Fibroblast of skin of left quadriceps (primary cell): ENCODE measurements at regions not wholly inside any gene's neighbourhood (a gene's known extent, or its start where the extent isn't known, plus 50 kb on each side); places are given as distances from the start of the nearest gene placed in this dataset.
A peak's percentile ranks its signal among the peaks of the same experiment; 100 is the strongest.
"Not testable (repeated sequence)": the region's sequence is repeated elsewhere in the genome, so short reads cannot be mapped to it uniquely, and the experiment has no call there.

Experiments
- DNase-seq, 2 experiments: peaks; one replicate each; pipeline ENCODE4 v3.0.0-alpha.2; 2013; ENCODE audit warnings: low read depth in 2 of 2

GRCh38 chr20:51305316-51306052, 237.0 kb downstream of the NFATC2 start:
- no peak for DNase-seq

DNA sequence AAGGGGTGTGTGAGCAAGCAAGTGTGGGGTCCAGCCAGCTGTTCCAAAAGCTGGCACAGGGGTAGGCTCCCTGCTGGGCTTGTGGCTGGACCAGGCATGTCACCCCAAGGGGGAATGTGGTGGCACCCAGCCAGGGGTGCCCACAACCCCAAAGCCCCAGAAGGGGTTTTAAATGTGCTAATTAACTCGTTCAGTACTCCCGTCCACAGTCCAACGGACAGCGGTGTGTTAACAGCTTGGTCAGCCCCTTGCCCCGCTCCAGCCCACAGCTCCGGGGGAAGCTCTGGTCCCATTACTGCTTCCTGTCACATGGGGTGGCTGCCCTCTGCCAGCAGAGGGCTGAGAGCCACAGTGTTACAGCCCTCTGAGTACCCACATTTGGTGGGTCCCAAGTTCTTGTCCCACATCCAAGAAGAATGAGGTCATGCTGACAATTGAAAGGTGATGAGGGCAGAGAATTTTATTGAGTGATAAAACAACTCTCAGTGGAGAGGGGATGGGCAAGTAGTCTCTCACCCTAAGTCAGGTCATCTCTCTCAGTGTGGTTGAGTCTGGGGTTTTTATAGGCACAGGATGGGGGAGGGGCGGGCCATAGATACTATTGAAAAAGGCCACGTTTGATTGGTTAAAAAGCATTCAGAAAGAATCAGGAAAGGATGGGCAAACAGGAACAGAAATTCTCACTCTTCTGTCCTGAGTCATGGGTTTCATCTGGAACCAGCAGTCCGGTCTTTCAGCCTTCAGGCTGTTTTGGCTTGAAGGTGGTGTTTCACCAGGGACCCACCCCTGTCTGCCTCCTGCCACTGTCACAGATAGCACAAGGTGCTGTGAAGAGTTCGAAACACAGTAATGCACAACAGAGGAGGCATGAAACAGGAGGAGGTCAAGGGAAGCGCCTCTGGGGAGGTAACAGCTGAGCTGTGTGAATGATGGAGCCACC, 238.5 kb downstream of the NFATC2 start:
- DNase-seq, result no peak

- no peak for DNase-seq
Observed at GRCh38 chr20:51301026-51301425, 241.5 kb downstream of the NFATC2 start.

DNA sequence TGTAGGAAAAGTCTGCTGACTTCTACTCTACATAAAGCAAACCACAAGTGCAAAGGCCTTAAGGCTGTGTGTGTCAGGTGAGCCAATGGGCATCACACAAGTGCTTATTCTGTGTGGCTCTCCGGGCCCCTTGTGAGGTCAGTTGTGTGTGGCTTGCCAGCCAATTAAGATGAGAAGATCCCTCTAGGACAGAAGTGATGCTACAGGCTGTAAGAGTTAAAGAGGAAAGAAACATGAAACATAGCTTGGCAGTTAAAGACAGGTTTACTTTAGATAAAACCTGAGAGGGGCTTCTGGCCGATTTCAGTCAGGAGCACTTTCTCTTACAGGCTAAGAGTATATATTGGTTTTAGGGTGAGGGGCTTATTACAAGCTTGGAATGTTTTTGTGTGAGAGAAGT, 242.4 kb downstream of the NFATC2 start:
- DNase-seq, result no peak

DNA sequence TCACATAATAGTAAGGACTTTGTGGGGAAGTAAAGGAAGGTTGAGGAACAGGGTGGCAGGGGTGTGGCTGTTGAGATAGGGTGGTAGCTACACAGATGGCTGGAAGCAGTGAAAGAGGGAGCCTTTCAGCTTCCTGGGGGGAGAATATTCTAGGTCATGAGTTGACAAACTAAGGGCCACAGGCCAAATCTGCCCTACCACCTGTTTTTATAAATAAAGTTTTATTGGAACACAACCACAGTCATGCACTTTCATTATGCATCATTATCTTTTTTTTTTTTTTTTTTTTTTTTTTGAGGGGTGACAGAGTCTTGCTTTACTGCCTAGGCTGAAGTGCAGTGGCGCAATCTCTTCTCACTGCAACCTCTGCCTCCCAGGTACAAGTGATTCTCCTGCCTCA, 243.1 kb downstream of the NFATC2 start:
- DNase-seq, result no peak

DNA sequence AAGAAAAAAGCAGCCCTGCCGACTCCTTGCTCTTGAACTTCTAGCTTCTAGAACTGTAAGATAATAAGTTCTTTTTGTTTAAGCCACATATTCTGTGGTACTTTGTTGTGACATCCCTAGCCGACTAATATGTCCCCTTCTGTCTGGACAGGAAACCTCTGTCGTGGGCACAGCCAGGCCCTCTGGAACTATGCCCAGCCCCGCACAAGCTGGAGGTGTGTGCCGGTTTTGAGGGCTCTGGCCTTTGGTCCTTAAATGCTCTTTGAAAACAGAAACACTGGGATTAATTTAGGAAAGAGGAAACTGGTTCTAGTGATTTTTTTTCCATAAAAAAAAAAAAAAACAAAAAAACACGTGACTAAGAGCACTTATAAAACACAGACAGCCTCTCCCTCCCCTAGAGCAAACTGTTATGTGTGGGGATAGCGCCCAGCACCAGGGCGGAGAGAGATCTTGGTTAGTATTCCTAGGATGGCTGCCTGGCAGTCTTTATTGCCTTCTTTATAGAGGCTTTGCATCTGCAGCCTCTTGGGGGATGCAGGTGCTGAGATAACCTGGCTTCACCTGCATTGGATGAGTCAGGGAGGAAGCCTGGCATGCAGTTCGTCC, 244.3 kb downstream of the NFATC2 start:
- no peak for DNase-seq

DNA sequence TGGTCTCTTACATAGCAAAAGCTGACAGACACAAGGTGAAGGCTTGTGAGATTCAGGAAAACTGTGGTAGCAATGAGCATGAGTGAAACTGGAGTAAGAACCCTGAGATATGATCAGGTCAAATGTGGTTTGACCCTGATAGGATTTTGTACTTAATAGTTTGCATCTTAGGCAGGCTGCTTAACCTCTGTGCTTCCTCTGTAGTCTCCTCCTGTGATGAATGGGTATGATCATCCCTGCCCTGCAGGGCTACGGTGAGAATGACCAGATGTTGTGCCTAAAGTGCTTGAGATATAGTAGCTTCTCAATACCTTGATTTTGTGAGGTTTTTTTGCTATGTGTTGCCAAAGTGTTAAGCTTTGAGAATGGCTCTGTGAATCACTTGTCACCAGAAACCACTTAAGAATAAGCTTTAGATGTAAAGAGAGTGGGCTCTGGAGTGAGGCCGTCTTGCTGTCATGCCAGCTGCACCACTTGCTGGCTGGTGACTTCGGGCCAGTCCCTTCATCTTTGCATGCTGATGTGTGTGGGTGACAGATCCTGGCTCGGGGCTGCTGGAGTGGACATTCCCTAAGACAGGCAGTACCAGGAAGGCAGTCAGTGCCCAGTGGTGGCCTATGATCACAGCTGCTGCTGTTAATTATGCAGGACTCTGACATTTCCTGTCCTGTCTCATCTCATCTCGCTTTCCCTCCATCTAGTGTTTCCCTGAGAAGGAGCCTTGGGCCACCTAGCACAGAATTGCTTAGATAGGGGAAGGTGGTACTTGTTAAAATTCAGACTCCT, 254.7 kb downstream of the NFATC2 start:
- DNase-seq, result no peak

- DNase-seq, result no peak
Observed at GRCh38 chr20:51286758-51287157, 255.8 kb downstream of the NFATC2 start.

DNA sequence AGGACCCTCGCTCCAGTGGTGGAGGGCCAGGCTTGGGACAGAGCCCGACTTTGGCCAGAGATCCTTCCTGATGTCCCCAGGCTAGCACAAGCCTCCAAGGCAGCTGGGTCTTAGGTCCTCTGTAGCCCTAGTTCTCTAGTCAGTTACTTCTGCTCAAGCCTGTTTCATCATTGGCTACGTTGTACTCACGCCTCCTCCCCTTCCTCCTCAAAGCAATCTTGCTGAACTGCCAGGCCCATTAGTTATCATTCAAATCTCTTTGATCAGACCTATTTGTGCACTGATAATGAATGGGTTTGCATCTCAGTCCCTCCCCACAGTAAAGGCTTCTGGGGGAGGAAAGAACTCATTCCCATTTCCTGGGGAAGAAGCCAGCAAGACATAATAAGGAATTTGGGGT, 256.8 kb downstream of the NFATC2 start:
- DNase-seq, result no peak

DNA sequence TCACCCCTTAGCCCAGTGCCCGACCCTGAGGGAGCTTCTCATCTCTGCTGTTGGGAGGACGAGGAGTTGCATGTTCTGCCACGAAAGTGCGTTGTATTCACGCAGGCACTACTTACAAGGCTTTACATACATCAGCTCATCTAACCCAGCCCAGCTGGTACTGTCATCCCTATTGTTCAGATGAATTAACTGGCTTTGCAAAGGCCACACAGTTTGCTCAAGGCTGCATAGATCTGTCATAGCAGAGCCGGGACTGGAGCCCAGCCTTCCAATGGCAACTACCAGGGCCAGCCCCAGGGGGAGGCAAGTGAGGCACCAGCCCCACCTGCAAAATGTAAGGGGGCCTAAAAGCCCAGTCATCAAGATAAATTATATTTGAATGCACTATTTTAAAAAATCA, 257.6 kb downstream of the NFATC2 start:
- DNase-seq, result no peak

DNA sequence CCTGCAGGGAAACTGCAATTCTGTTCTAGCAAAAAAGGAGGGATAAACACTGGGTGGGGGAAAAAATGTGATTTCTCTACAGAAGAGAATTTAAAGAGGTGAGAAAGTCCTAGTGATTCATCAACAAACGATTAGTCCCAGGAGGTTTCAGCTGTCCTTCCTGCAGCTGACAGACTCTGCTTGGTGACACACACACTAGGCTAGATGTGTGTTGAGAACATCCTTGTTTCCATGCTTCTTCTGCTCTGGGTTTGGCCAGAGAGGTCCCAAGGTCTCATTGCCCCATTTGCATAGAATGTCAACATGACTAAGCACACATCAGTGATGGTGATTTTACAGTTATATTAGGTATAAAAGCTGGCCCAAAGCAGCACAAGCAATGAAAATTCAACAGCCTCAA, 258.3 kb downstream of the NFATC2 start:
- no peak for DNase-seq

DNA sequence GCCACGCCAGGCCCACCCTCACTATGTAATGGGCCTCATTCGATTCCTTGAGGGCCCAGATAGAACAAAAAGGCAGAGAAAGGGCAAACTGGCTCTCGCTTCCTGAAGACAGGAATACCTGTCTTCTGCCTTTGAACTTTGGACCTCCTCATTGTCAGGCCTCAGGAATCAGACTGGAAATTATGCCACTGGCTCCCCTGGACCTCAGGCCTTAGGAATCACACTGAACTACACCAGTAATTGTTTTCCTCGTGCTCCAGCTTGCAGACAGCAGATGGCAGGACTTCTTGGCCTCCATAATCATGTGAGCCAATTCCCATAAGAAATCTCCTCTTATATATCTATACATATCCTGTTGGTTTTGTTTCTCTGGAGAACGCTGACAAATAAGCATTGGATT, 258.6 kb upstream of the KCNG1 start:
- DNase-seq, result no peak

DNA sequence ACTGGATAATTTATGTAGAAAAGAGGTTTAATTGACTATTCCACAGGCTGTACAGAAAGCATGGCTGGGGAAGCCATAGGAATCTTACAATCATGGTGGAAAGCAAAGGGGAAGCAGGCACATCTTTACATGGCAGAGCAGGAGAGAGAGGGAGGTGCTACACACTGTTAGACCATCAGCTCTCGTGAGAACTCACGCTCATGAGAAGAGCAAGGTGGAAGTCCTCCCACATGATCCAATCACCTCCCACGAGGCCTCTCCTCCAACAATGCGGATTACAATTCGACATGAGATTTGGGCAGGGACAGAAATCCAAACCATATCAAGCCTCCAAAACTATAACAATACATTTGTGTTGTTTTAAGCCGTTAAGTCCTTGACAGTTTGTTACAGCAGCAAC, 257.1 kb upstream of the KCNG1 start:
- DNase-seq, result no peak

DNA sequence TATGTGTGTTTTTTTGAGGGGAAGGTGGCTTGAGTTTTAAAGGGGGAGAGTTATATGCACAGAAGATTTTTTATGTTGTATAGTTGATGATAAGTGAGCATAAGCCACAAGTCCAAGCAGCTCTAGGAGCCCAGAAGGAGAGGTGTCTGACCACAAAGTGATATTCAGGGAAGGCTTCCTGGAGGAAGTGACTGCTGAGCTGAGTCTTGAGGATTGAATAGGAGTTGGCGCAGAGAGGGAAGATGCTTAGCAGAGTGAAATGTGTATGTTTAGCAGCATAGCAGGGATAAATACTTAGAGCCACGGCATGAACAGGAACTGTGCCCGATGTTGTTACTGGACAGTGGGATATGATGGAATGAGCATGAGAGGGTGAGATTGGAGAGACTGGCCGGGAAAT, 255.1 kb upstream of the KCNG1 start:
- DNase-seq, result no peak

- no peak for DNase-seq
Observed at GRCh38 chr20:51276296-51276695, 253.4 kb upstream of the KCNG1 start.

DNA sequence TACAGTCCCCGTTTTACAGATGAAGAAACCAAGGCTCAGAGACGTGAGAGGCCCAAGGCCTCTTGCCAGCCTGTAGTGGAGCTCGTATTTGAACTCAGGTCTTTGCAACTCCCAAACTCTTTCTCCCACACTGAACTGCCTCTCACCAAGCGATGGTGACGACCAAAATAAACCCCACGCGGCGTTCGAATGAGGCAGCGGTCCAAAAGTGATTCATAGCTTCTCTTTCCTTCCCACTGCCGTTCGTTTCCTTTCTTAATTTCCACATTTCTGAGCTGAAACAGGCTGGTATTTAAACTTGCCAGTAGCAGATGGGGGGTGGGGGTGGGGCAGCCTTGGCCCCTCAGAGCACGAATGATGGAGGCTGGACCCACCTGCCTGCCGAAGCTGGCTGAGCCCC, 252.9 kb upstream of the KCNG1 start:
- peak; percentile 12 to 18 for DNase-seq

GRCh38 chr20:51275181-51275580, 252.3 kb upstream of the KCNG1 start:
- no peak for DNase-seq

- peak; percentile 19 to 37 for DNase-seq
Observed at GRCh38 chr20:51272401-51272800, 249.5 kb upstream of the KCNG1 start.

GRCh38 chr20:51271931-51272330, 249.0 kb upstream of the KCNG1 start:
- no peak for DNase-seq

DNA sequence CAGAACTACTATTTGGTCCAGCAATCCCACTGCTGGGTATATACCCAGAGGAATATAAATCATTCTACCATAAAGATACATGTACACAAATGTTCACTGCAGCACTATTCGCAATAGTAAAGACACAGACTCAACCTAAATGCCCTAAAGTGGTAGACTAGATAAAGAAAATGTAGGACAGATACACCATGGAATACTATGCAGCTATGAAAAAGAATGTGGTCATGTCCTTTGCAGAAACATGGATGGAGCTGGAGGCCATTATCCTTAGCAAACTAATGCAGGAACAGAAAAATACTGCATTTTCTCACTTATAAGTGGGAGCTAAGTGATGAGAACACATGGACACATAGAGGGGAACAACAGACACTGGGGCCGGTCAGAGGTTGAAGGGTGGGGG, 248.4 kb upstream of the KCNG1 start:
- not testable (repeated sequence) for DNase-seq

DNA sequence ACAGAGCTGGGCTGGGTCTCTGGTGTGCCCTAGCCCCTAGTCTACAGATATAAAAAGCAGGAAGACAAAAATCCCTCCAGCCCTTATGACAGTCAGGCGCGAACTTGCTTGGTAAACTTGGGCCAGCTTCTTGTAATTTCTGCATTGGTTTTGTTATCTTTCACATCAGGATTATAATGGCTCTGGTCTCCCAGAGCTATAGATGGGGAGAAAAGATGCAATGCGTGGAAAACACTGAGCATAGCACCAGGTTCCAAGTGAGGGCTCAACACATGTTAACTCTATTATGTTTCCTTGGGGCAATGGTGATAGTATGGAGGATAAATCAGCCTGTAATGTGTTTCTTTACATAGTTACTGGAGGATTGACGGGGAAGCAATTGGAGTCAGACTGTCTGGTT, 246.8 kb upstream of the KCNG1 start:
- no peak for DNase-seq

DNA sequence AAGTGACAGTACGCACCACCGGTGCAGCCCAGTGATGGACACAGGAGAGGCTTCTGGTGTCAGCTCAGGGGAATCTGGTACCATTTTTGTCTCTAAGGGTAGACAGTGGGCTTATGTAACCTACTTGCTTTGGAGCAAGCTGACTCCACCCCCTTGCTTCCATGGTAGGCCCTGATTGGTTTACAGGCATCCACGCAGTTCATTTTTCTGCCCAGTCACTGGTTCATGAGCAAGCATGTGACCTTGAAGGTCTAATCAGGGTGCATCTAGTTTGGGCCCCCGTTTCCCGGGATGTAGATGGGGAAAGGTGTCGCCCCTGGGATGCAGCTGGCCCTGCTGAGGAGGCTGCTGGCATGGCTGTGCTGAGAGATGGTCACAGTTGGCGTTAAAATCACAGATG, 244.8 kb upstream of the KCNG1 start:
- DNase-seq, result no peak
